Esophagus squamous epithelium (tissue), 5 donors: ENCODE measurements at regions not wholly inside any gene's neighbourhood (a gene's known extent, or its start where the extent isn't known, plus 50 kb on each side); places are given as distances from the start of the nearest gene placed in this dataset.

Experiments
- DNase-seq: peaks from one replicate; lab custom pipeline; 2025; lab: John Stamatoyannopoulos, UW
- H3K27ac ChIP-seq, 4 donors: fragments of 200-600 bp; sonication (generic); one replicate each; pipeline ENCODE4 v1.5.1; 2016 to 2019; ENCODE audit warnings: mild to moderate bottlenecking in 1 of 4
- H3K27me3 ChIP-seq, 4 donors: fragments of 200-600 bp; sonication (generic); 1 replicate in 3 of 4; 2 replicates in 1 of 4; pipeline versions ENCODE4 v1.5.1 to v1.6.0; 2017 to 2021; ENCODE audit warnings: antibody characterized with exemption in 1 of 4
- H3K36me3 ChIP-seq, 3 donors: fragments of 200-600 bp; sonication (generic); one replicate each; pipeline ENCODE4 v1.5.1; 2016 to 2019
- H3K4me1 ChIP-seq, 3 donors: fragments of 200-600 bp; sonication (generic); one replicate each; pipeline ENCODE4 v1.5.1; 2017 to 2019
- H3K4me3 ChIP-seq, 4 donors: fragments of 200-600 bp; sonication (generic); 1 replicate in 3 of 4; 2 replicates in 1 of 4; pipeline ENCODE4 v1.5.1; 2016 to 2019; ENCODE audit warnings: mild to moderate bottlenecking in 2 of 4, moderate library complexity in 1 of 4
- H3K9me3 ChIP-seq, 3 donors: fragments of 200-600 bp; sonication (generic); one replicate each; pipeline ENCODE4 v1.5.1; 2016 to 2019
- POLR2A ChIP-seq, 4 donors: fragments of 450-650 bp; IDR thresholded peaks; one replicate each; pipeline ENCODE4 v1.6.1; 2017; ENCODE audit warnings: antibody characterized with exemption in 4 of 4, mild to moderate bottlenecking in 4 of 4, moderate library complexity in 3 of 4
- WGBS, 2 donors: methylation state at CpG; one replicate each; pipeline ENCODE4 v1.1.5; 2018; 5-methylcytosine and 5-hydroxymethylcytosine counted together
- intact Hi-C: fragments of 100-400 bp; cut with DNase I; formaldehyde crosslinking; loops from one replicate; pipeline ENCODE4 v1.15.0; 2022
- TF ChIP-seq, protein P1 (sequence below), 6 experiments: fragments of 450-650 bp in 4 of 6; fragments of 200-600 bp in 2 of 6; sonication (generic) in 2 of 6; IDR thresholded peaks; one replicate each; pipeline ENCODE4 v1.5.1; 2016 to 2019; ENCODE audit warnings: antibody characterized with exemption in 6 of 6, mild to moderate bottlenecking in 4 of 6, moderate library complexity in 4 of 6
- donor health status: DM: yes; HTN: yes; CAD: no.

- no peaks in the 10 kb centered on the region for H3K36me3 ChIP-seq
- intact Hi-C loops: no loop called here
- H3K27ac ChIP-seq: no peak overlapping the region
- H3K9me3 ChIP-seq: no peaks in the 10 kb centered on the region
- DNase-seq: no peak
- H3K4me1 ChIP-seq: no peaks in the 10 kb centered on the region
- no peaks in the 10 kb centered on the region for H3K27me3 ChIP-seq
- no peak overlapping the region for H3K4me3 ChIP-seq
- no peak for TF ChIP-seq POLR2A (IDR thresholded peaks at IDR 0.05)
- TF ChIP-seq, protein P1, sequence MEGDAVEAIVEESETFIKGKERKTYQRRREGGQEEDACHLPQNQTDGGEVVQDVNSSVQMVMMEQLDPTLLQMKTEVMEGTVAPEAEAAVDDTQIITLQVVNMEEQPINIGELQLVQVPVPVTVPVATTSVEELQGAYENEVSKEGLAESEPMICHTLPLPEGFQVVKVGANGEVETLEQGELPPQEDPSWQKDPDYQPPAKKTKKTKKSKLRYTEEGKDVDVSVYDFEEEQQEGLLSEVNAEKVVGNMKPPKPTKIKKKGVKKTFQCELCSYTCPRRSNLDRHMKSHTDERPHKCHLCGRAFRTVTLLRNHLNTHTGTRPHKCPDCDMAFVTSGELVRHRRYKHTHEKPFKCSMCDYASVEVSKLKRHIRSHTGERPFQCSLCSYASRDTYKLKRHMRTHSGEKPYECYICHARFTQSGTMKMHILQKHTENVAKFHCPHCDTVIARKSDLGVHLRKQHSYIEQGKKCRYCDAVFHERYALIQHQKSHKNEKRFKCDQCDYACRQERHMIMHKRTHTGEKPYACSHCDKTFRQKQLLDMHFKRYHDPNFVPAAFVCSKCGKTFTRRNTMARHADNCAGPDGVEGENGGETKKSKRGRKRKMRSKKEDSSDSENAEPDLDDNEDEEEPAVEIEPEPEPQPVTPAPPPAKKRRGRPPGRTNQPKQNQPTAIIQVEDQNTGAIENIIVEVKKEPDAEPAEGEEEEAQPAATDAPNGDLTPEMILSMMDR (IDR thresholded peaks at IDR 0.05): no peak
Measured at GRCh38 chr7:36005876-36006275, 147.2 kb upstream of the EEPD1 start.

GRCh38 chr7:36006636-36007229 is 146.3 kb upstream of the EEPD1 start:
- DNase-seq: no peak
- TF ChIP-seq POLR2A (IDR thresholded peaks at IDR 0.05): no peak
- TF ChIP-seq, protein P1 (IDR thresholded peaks at IDR 0.05): no peak

DNA sequence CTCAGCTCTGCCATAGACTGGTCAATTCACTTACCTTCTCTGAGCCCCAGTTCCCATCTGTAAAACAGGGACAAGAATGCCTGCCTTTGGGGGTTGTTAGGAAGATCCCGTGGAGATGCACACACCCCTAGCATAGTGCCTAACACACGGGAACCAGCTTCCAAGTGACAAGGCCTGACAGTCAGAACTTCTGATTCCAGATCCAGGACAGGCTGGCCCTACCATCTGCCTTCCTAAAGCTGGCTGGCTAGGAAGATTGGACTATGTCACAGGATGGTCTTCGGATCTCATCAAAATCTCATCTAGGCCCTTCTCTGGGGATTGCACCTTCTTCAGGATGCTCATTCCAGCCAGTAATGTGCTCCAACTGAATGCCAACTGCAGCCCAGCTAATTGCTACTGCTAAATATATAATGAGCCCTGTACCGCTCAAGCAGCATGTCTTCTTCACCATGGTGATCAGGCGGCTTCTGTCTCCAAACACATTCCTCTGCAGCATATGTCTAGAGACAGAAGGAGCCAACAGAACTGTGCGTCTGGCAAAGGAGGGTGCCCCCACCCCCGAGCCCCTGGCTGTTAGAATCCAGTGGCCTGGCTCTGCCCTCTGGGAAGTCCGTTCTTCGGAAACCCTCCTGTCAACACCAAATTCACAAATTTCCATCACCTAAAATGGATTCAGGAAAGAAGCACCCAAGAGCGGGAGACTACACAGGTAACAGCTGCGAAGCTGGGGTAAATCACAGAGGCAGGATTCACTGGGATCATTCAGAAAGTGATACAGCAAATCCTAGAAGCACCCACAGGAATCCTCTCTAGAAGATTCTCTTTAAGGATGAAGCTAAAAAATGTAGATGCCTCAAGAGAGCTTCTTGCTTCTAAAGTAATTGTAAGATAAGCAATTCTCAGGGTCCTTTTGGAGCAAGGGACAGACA is 142.1 kb upstream of the EEPD1 start:
- no peak overlapping the region for H3K27ac ChIP-seq
- no peaks in the 10 kb centered on the region for H3K9me3 ChIP-seq
- no peaks in the 10 kb centered on the region for H3K36me3 ChIP-seq
- no peak overlapping the region for H3K4me3 ChIP-seq
- 67 to 78% methylated on average over 6 to 10 of the region's 11 CpGs for WGBS, 2 donors
- DNase-seq: no peak
- H3K27me3 ChIP-seq: no peaks in the 10 kb centered on the region
- TF ChIP-seq, protein P1 (IDR thresholded peaks at IDR 0.05): no peak
- TF ChIP-seq POLR2A (IDR thresholded peaks at IDR 0.05): no peak
- no peaks in the 10 kb centered on the region for H3K4me1 ChIP-seq
- intact Hi-C loops: no loop called here

More at GRCh38 chr7:36006636-36007229, 146.3 kb upstream of the EEPD1 start:
- no peaks in the 10 kb centered on the region for H3K36me3 ChIP-seq
- intact Hi-C loops: no loop called here
- no peaks in the 10 kb centered on the region for H3K9me3 ChIP-seq
- no peak overlapping the region for H3K27ac ChIP-seq
- no peaks in the 10 kb centered on the region for H3K27me3 ChIP-seq
- H3K4me1 ChIP-seq: no peaks in the 10 kb centered on the region
- no peak overlapping the region for H3K4me3 ChIP-seq
- 86 to 87% methylated on average over 4 to 5 of the region's 5 CpGs for WGBS, 2 donors

DNA sequence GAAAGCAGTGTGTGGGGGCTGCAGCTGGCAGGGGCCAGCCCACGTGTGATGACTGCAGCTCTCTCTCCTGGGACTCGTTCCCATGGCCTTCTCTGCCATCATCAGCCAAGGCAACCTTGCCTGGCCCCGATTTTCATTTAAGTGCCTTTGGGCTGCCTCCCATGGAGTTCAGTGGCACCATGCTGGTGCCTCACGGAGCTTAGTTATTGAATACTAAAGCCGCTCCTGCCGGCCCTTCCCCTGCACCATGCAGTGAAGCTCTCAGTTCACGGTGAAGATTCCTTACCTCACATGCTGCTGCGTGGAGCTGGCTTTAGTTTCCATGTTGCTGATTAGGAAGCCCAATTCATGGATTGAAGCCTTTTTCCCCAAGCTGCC is 141.5 kb upstream of the EEPD1 start:
- Histone ChIP-seq H3K27ac (no peak overlapping the region), H3K4me3 (no peak overlapping the region), H3K4me1 (no peaks in the 10 kb centered on the region), H3K36me3 (no peaks in the 10 kb centered on the region), H3K9me3 (no peaks in the 10 kb centered on the region), H3K27me3 (no peaks in the 10 kb centered on the region)
- intact Hi-C loops: no loop called here
- TF ChIP-seq, protein P1 (IDR thresholded peaks at IDR 0.05): no peak
- no peak for TF ChIP-seq POLR2A (IDR thresholded peaks at IDR 0.05)
- WGBS, 2 donors: 59 to 65% methylated on average over 3 to 8 of the region's 8 CpGs
- no peak for DNase-seq
